Mesothelial cell of epicardium (in vitro differentiated cells): ENCODE measurements at regions not wholly inside any gene's neighbourhood (a gene's known extent, or its start where the extent isn't known, plus 50 kb on each side); places are given as distances from the start of the nearest gene placed in this dataset.

ENCODE experiments used
- DNase-seq, 2 experiments: peaks; one replicate each; pipeline ENCODE4 v3.0.0; 2021; ENCODE audit warnings: low spot score in 2 of 2; ENCODE audit not compliant: unreplicated experiment in 2 of 2
- H3K27ac Mint-ChIP-seq: 2 replicates; pipeline ENCODE4 v1.8.0; 2021; ENCODE audit warnings: mixed read lengths
- H3K27me3 Mint-ChIP-seq: 2 replicates; pipeline ENCODE4 v1.8.0; 2021; ENCODE audit warnings: low read depth, mixed read lengths
- H3K36me3 Mint-ChIP-seq: 2 replicates; pipeline ENCODE4 v1.8.0; 2021; ENCODE audit warnings: mixed read lengths
- H3K4me1 Mint-ChIP-seq: 2 replicates; pipeline ENCODE4 v1.8.0; 2021; ENCODE audit warnings: mixed read lengths
- H3K4me3 Mint-ChIP-seq: 2 replicates; pipeline ENCODE4 v1.8.0; 2021; ENCODE audit warnings: mild to moderate bottlenecking, moderate library complexity, mixed read lengths
- H3K9me3 Mint-ChIP-seq: 2 replicates; pipeline ENCODE4 v1.8.0; 2021; ENCODE audit warnings: mixed read lengths
- CTCF ChIP-seq: fragments of 200-600 bp; sonication (generic); IDR thresholded peaks from one replicate; pipeline ENCODE4 v1.5.0; 2021; ENCODE audit warnings: antibody characterized with exemption; ENCODE audit not compliant: unreplicated experiment

GRCh38 chr3:164927728-164928127 lies 150.6 kb downstream of the SI start:
- Mint-ChIP-seq H3K27ac (no peak overlapping the region), H3K4me3 (no peak overlapping the region)
- DNase-seq: no peak

GRCh38 chr3:164918905-164919304 lies 159.4 kb downstream of the SI start:
- Mint-ChIP-seq H3K4me3 (no peak overlapping the region), H3K27ac (no peak overlapping the region), H3K9me3 (peaks cover 16% of the 10 kb centered on the region), H3K4me1 (no peaks in the 10 kb centered on the region), H3K27me3 (no peaks in the 10 kb centered on the region), H3K36me3 (no peaks in the 10 kb centered on the region)
- no peak for TF ChIP-seq CTCF
- no peak for DNase-seq

More at GRCh38 chr3:164927728-164928127, 150.6 kb downstream of the SI start:
- Mint-ChIP-seq H3K36me3 (no peaks in the 10 kb centered on the region), H3K4me1 (peaks cover 4% of the 10 kb centered on the region), H3K9me3 (peaks cover 11% of the 10 kb centered on the region), H3K27me3 (no peaks in the 10 kb centered on the region)
- TF ChIP-seq CTCF: no peak

- Mint-ChIP-seq H3K9me3 (peaks cover 26% of the 10 kb centered on the region), H3K27ac (no peak overlapping the region), H3K36me3 (no peaks in the 10 kb centered on the region), H3K4me1 (no peaks in the 10 kb centered on the region), H3K27me3 (no peaks in the 10 kb centered on the region), H3K4me3 (no peak overlapping the region)
- DNase-seq: no peak
- no peak for TF ChIP-seq CTCF
These were observed 165.4 kb downstream of the SI start for GRCh38 chr3:164912916-164913315.

- TF ChIP-seq CTCF: no peak
- no peak overlapping the region for H3K27ac Mint-ChIP-seq
These were observed 174.4 kb downstream of the SI start for GRCh38 chr3:164903820-164904451.

GRCh38 chr3:164897342-164897741 lies 181.0 kb downstream of the SI start:
- no peak for DNase-seq
- no peak for TF ChIP-seq CTCF
- peak overlapping the region; percentile 55 for H3K27ac Mint-ChIP-seq
- peaks cover 30% of the 10 kb centered on the region for H3K4me1 Mint-ChIP-seq
- peaks cover 2% of the 10 kb centered on the region for H3K27me3 Mint-ChIP-seq
- H3K36me3 Mint-ChIP-seq: no peaks in the 10 kb centered on the region
- no peak overlapping the region for H3K4me3 Mint-ChIP-seq
- H3K9me3 Mint-ChIP-seq: no peaks in the 10 kb centered on the region

More at GRCh38 chr3:164903820-164904451, 174.4 kb downstream of the SI start:
- peaks cover 9% of the 10 kb centered on the region for H3K9me3 Mint-ChIP-seq
- DNase-seq: no peak
- H3K36me3 Mint-ChIP-seq: no peaks in the 10 kb centered on the region
- H3K4me3 Mint-ChIP-seq: no peak overlapping the region
- peaks cover 14% of the 10 kb centered on the region for H3K4me1 Mint-ChIP-seq
- H3K27me3 Mint-ChIP-seq: no peaks in the 10 kb centered on the region
